WTC11 (cell line): ENCODE measurements at regions not wholly inside any gene's neighbourhood (a gene's known extent, or its start where the extent isn't known, plus 50 kb on each side); places are given as distances from the start of the nearest gene placed in this dataset.

Experiments used
- ATAC-seq: fragments of 200-7000 bp; cut with Tn5 transposase; 2 replicates; pipeline ENCODE4 v1.10.0; 2021; ENCODE audit warnings: mild to moderate bottlenecking, moderate library complexity
- CTCF ChIA-PET: fragments of 300-600 bp; sonication (Branson Sonifier 250); formaldehyde crosslinking; loops from one replicate; lab custom pipeline; 2021; ENCODE audit warnings: antibody characterized with exemption; lab: Charles Lee
- POLR2A ChIA-PET: fragments of 350-600 bp; sonication (Branson Sonifier 250); formaldehyde crosslinking; loops from one replicate; lab custom pipeline; 2021; ENCODE audit warnings: antibody characterized with exemption; lab: Charles Lee
- DNase-seq: peaks from one replicate; pipeline ENCODE4 v3.0.0; 2021; ENCODE audit warnings: low spot score
- H3K27ac Mint-ChIP-seq: 2 replicates; pipeline ENCODE4 v1.8.0; 2021; ENCODE audit warnings: mixed read lengths
- H3K27me3 Mint-ChIP-seq: 2 replicates; pipeline ENCODE4 v1.8.0; 2021; ENCODE audit warnings: low read depth, mild to moderate bottlenecking, moderate library complexity, mixed read lengths
- H3K36me3 Mint-ChIP-seq: 2 replicates; pipeline ENCODE4 v1.8.0; 2021; ENCODE audit warnings: mixed read lengths
- H3K4me1 Mint-ChIP-seq: 2 replicates; pipeline ENCODE4 v1.8.0; 2022; ENCODE audit warnings: mixed read lengths
- H3K4me3 Mint-ChIP-seq: 2 replicates; pipeline ENCODE4 v1.8.0; 2021; ENCODE audit warnings: mild to moderate bottlenecking, moderate library complexity, mixed read lengths
- H3K9me3 Mint-ChIP-seq: 2 replicates; pipeline ENCODE4 v1.8.0; 2021; ENCODE audit warnings: mixed read lengths
- AR ChIP-seq: fragments of 250-450 bp; sonication (Bioruptor Pico); IDR thresholded peaks from 2 replicates; pipeline ENCODE4 v1.9.0; 2021; ENCODE audit warnings: mild to moderate bottlenecking
- ATF1 ChIP-seq: sonication (generic); formaldehyde crosslinking; IDR thresholded peaks from 2 replicates; pipeline ENCODE4 v1.8.1; 2023; ENCODE audit warnings: mild to moderate bottlenecking, moderate library complexity, missing genetic modification reagents
- ATF3 ChIP-seq: sonication (generic); formaldehyde crosslinking; conservative IDR thresholded peaks from 2 replicates; pipeline ENCODE4 v1.8.1; 2022; ENCODE audit warnings: mild to moderate bottlenecking, missing genetic modification reagents
- CREB1 ChIP-seq: sonication (generic); formaldehyde crosslinking; IDR thresholded peaks from 2 replicates; pipeline ENCODE4 v1.8.0; 2023; ENCODE audit warnings: mild to moderate bottlenecking, missing genetic modification reagents
- E2F5 ChIP-seq: sonication (generic); formaldehyde crosslinking; IDR thresholded peaks from 2 replicates; pipeline ENCODE4 v1.8.1; 2022; ENCODE audit warnings: mild to moderate bottlenecking, moderate library complexity, missing genetic modification reagents
- EMX1 ChIP-seq: fragments of 250-450 bp; sonication (Bioruptor Pico); IDR thresholded peaks from 2 replicates; pipeline ENCODE4 v1.8.0; 2021; ENCODE audit warnings: mild to moderate bottlenecking
- ESRRA ChIP-seq: sonication (generic); formaldehyde crosslinking; IDR thresholded peaks from 2 replicates; pipeline ENCODE4 v1.8.1; 2022; ENCODE audit warnings: mild to moderate bottlenecking, missing genetic modification reagents, borderline replicate concordance
- FOXP1 ChIP-seq: sonication (generic); formaldehyde crosslinking; IDR thresholded peaks from 2 replicates; pipeline ENCODE4 v1.8.0; 2022; ENCODE audit warnings: missing genetic modification reagents, mild to moderate bottlenecking, moderate library complexity, borderline replicate concordance
- GTF2I ChIP-seq: fragments of 250-450 bp; sonication (Bioruptor Pico); conservative IDR thresholded peaks from 2 replicates; pipeline ENCODE4 v1.4.0; 2021; ENCODE audit warnings: mild to moderate bottlenecking
- JUN ChIP-seq: sonication (generic); formaldehyde crosslinking; IDR thresholded peaks from 2 replicates; pipeline ENCODE4 v1.8.0; 2023; ENCODE audit warnings: mild to moderate bottlenecking, missing genetic modification reagents
- MLX ChIP-seq: sonication (generic); formaldehyde crosslinking; IDR thresholded peaks from 2 replicates; pipeline ENCODE4 v1.8.1; 2023; ENCODE audit warnings: mild to moderate bottlenecking, missing genetic modification reagents, moderate library complexity
- NFYB ChIP-seq: sonication (generic); formaldehyde crosslinking; conservative IDR thresholded peaks from 2 replicates; pipeline ENCODE4 v1.8.0; 2022; ENCODE audit warnings: low read depth, missing genetic modification reagents
- NR1H2 ChIP-seq: sonication (generic); formaldehyde crosslinking; IDR thresholded peaks from 2 replicates; pipeline ENCODE4 v1.9.0; 2021; ENCODE audit warnings: mild to moderate bottlenecking, moderate library complexity, missing genetic modification reagents
- SMAD3 ChIP-seq: sonication (generic); formaldehyde crosslinking; IDR thresholded peaks from 2 replicates; pipeline ENCODE4 v1.8.0; 2022; ENCODE audit warnings: missing genetic modification reagents, mild to moderate bottlenecking, borderline replicate concordance
- SMAD4 ChIP-seq: sonication (generic); formaldehyde crosslinking; IDR thresholded peaks from 2 replicates; pipeline ENCODE4 v1.8.0; 2022; ENCODE audit warnings: mild to moderate bottlenecking, missing genetic modification reagents
- SP1 ChIP-seq: sonication (generic); formaldehyde crosslinking; conservative IDR thresholded peaks from 2 replicates; pipeline ENCODE4 v1.8.1; 2022; ENCODE audit warnings: missing genetic modification reagents
- TCF7 ChIP-seq: sonication (generic); formaldehyde crosslinking; IDR thresholded peaks from 2 replicates; pipeline ENCODE4 v1.8.0; 2022; ENCODE audit warnings: mild to moderate bottlenecking, low read depth, missing genetic modification reagents, moderate library complexity
- TEAD1 ChIP-seq: sonication (generic); formaldehyde crosslinking; IDR thresholded peaks from 2 replicates; pipeline ENCODE4 v1.8.0; 2022; ENCODE audit warnings: mild to moderate bottlenecking, missing genetic modification reagents
- TP53 ChIP-seq: sonication (generic); formaldehyde crosslinking; IDR thresholded peaks from 2 replicates; pipeline ENCODE4 v1.8.1; 2023; ENCODE audit warnings: mild to moderate bottlenecking, missing genetic modification reagents
- ZMAT4 ChIP-seq: fragments of 250-450 bp; sonication (Bioruptor Pico); IDR thresholded peaks from 2 replicates; pipeline ENCODE4 v1.9.0; 2021; ENCODE audit warnings: mild to moderate bottlenecking
- TF ChIP-seq, protein P1 (sequence below): sonication (generic); formaldehyde crosslinking; IDR thresholded peaks from 2 replicates; pipeline ENCODE4 v1.8.1; 2023; ENCODE audit warnings: mild to moderate bottlenecking, missing genetic modification reagents, borderline replicate concordance
- TF ChIP-seq, protein P2 (sequence below): sonication (generic); formaldehyde crosslinking; conservative IDR thresholded peaks from 2 replicates; pipeline ENCODE4 v1.8.1; 2023; ENCODE audit warnings: mild to moderate bottlenecking, low read depth, missing genetic modification reagents, moderate library complexity
- TF ChIP-seq, protein P3 (sequence below): fragments of 200-600 bp; IDR thresholded peaks from 2 replicates; pipeline ENCODE4 v1.8.0; 2022; ENCODE audit warnings: antibody characterized with exemption

- CTCF ChIA-PET = no interaction called here
- POLR2A ChIA-PET = no interaction called here
- ATAC-seq = no peak
These were observed 541.0 kb upstream of the LMCD1 start for GRCh38 chr3:7960601-7961000.

GRCh38 chr3:7962301-7962700, 539.3 kb upstream of the LMCD1 start:
- CTCF ChIA-PET = interaction anchor here (0.6 to 1.1 kb wide), 2 partner anchors 149 to 162 kb away, joined by 3 read pairs; no protein-coding TSS in a partner anchor
- Mint-ChIP-seq H3K4me1 (peaks cover 9% of the 10 kb centered on the region), H3K36me3 (peaks cover 3% of the 10 kb centered on the region; the same call in 1 of the 2 replicates), H3K9me3 (peaks cover 6% of the 10 kb centered on the region; the same call in 1 of the 2 replicates), H3K27me3 (no peaks in the 10 kb centered on the region), H3K4me3 (no peak overlapping the region), H3K27ac (no peak overlapping the region)
- POLR2A ChIA-PET = no interaction called here
- ATAC-seq (no peak), DNase-seq (no peak)
- TF ChIP-seq, protein P1, sequence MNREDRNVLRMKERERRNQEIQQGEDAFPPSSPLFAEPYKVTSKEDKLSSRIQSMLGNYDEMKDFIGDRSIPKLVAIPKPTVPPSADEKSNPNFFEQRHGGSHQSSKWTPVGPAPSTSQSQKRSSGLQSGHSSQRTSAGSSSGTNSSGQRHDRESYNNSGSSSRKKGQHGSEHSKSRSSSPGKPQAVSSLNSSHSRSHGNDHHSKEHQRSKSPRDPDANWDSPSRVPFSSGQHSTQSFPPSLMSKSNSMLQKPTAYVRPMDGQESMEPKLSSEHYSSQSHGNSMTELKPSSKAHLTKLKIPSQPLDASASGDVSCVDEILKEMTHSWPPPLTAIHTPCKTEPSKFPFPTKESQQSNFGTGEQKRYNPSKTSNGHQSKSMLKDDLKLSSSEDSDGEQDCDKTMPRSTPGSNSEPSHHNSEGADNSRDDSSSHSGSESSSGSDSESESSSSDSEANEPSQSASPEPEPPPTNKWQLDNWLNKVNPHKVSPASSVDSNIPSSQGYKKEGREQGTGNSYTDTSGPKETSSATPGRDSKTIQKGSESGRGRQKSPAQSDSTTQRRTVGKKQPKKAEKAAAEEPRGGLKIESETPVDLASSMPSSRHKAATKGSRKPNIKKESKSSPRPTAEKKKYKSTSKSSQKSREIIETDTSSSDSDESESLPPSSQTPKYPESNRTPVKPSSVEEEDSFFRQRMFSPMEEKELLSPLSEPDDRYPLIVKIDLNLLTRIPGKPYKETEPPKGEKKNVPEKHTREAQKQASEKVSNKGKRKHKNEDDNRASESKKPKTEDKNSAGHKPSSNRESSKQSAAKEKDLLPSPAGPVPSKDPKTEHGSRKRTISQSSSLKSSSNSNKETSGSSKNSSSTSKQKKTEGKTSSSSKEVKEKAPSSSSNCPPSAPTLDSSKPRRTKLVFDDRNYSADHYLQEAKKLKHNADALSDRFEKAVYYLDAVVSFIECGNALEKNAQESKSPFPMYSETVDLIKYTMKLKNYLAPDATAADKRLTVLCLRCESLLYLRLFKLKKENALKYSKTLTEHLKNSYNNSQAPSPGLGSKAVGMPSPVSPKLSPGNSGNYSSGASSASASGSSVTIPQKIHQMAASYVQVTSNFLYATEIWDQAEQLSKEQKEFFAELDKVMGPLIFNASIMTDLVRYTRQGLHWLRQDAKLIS (CRISPR knock-in tag) = no peak
- TF ChIP-seq AR (CRISPR knock-in tag) (no peak), TEAD1 (no peak)

More at GRCh38 chr3:7960601-7961000, 541.0 kb upstream of the LMCD1 start:
- DNase-seq = no peak
- Mint-ChIP-seq H3K27ac (no peak overlapping the region), H3K27me3 (no peaks in the 10 kb centered on the region), H3K4me1 (peaks cover 19% of the 10 kb centered on the region), H3K36me3 (peaks cover 3% of the 10 kb centered on the region; the same call in 1 of the 2 replicates), H3K4me3 (no peak overlapping the region), H3K9me3 (peaks cover 6% of the 10 kb centered on the region; the same call in 1 of the 2 replicates)
- no peak for TF ChIP-seq NR1H2 (CRISPR knock-in tag)
- no peak for TF ChIP-seq MLX
- no peak for TF ChIP-seq NFYB (CRISPR knock-in tag)
- TF ChIP-seq FOXP1 (CRISPR knock-in tag) = no peak
- no peak for TF ChIP-seq TCF7
- TF ChIP-seq JUN = no peak
- TF ChIP-seq SMAD4 (CRISPR knock-in tag) = no peak
- TF ChIP-seq GTF2I = no peak
- TF ChIP-seq, protein P2, sequence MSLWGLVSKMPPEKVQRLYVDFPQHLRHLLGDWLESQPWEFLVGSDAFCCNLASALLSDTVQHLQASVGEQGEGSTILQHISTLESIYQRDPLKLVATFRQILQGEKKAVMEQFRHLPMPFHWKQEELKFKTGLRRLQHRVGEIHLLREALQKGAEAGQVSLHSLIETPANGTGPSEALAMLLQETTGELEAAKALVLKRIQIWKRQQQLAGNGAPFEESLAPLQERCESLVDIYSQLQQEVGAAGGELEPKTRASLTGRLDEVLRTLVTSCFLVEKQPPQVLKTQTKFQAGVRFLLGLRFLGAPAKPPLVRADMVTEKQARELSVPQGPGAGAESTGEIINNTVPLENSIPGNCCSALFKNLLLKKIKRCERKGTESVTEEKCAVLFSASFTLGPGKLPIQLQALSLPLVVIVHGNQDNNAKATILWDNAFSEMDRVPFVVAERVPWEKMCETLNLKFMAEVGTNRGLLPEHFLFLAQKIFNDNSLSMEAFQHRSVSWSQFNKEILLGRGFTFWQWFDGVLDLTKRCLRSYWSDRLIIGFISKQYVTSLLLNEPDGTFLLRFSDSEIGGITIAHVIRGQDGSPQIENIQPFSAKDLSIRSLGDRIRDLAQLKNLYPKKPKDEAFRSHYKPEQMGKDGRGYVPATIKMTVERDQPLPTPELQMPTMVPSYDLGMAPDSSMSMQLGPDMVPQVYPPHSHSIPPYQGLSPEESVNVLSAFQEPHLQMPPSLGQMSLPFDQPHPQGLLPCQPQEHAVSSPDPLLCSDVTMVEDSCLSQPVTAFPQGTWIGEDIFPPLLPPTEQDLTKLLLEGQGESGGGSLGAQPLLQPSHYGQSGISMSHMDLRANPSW = no peak
- no peak for TF ChIP-seq ATF3
- TF ChIP-seq SMAD3 (CRISPR knock-in tag) = no peak
- TF ChIP-seq E2F5 (CRISPR knock-in tag) = no peak
- TF ChIP-seq CREB1 (CRISPR knock-in tag) = no peak
- TF ChIP-seq ZMAT4 (CRISPR knock-in tag) = no peak
- no peak for TF ChIP-seq ESRRA (CRISPR knock-in tag)
- TF ChIP-seq ATF1 (CRISPR knock-in tag) = no peak
- TF ChIP-seq TP53 = no peak
- TF ChIP-seq SP1 = no peak
- TF ChIP-seq EMX1 = no peak
- TF ChIP-seq, protein P3, sequence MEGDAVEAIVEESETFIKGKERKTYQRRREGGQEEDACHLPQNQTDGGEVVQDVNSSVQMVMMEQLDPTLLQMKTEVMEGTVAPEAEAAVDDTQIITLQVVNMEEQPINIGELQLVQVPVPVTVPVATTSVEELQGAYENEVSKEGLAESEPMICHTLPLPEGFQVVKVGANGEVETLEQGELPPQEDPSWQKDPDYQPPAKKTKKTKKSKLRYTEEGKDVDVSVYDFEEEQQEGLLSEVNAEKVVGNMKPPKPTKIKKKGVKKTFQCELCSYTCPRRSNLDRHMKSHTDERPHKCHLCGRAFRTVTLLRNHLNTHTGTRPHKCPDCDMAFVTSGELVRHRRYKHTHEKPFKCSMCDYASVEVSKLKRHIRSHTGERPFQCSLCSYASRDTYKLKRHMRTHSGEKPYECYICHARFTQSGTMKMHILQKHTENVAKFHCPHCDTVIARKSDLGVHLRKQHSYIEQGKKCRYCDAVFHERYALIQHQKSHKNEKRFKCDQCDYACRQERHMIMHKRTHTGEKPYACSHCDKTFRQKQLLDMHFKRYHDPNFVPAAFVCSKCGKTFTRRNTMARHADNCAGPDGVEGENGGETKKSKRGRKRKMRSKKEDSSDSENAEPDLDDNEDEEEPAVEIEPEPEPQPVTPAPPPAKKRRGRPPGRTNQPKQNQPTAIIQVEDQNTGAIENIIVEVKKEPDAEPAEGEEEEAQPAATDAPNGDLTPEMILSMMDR = no peak
